ENCODE measurements at regions not wholly inside any gene's neighbourhood (a gene's known extent, or its start where the extent isn't known, plus 50 kb on each side); places are given as distances from the start of the nearest gene placed in this dataset.

GRCh38 chr18:53664575-53664974 lies 559.9 kb downstream of the MBD2 start:
- no peak for DNase-seq
- no peaks in the 10 kb centered on the region for H3K4me1 ChIP-seq
- no peaks in the 10 kb centered on the region for H3K36me3 ChIP-seq
- H3K27ac ChIP-seq = no peak overlapping the region
- no peaks in the 10 kb centered on the region for H3K27me3 ChIP-seq
- H3K4me3 ChIP-seq = no peak overlapping the region
- no peak for TF ChIP-seq CTCF (IDR thresholded peaks at IDR 0.05)
- H3K9me3 ChIP-seq = peaks cover 0 to 47% (median 4%) of the 10 kb centered on the region in 11 donors
- intact Hi-C loops (cut with DNase I) = loop anchor here in 1 of 10 donors (10.0 kb wide), 1 partner anchor 60 kb away; no protein-coding TSS in a partner anchor
- no peak for ATAC-seq

- peaks cover 0 to 49% (median 6%) of the 10 kb centered on the region in 11 donors for H3K9me3 ChIP-seq
- intact Hi-C loops (cut with DNase I) = loop anchor here in 1 of 10 donors (10.0 kb wide), 1 partner anchor 56 kb away; no protein-coding TSS in a partner anchor
- DNase-seq (no peak), ATAC-seq (no peak)
- no peak overlapping the region for H3K4me3 ChIP-seq
- 73 to 82% methylated on average over 2 of the region's 2 CpGs for WGBS, 2 donors
- no peaks in the 10 kb centered on the region for H3K27me3 ChIP-seq
- no peak for TF ChIP-seq CTCF (IDR thresholded peaks at IDR 0.05)
- no peak overlapping the region for H3K27ac ChIP-seq
- H3K4me1 ChIP-seq = no peaks in the 10 kb centered on the region
- H3K36me3 ChIP-seq = no peaks in the 10 kb centered on the region
Measured at GRCh38 chr18:53660306-53660705, 564.2 kb downstream of the MBD2 start.

GRCh38 chr18:53657257-53657656 lies 567.2 kb downstream of the MBD2 start:
- Histone ChIP-seq H3K36me3 (no peaks in the 10 kb centered on the region), H3K4me3 (no peak overlapping the region), H3K9me3 (peaks cover 0 to 19% (median 5%) of the 10 kb centered on the region in 11 donors), H3K27me3 (no peaks in the 10 kb centered on the region), H3K4me1 (no peaks in the 10 kb centered on the region), H3K27ac (no peak overlapping the region)
- no peak for DNase-seq
- no peak for ATAC-seq
- 59 to 79% methylated on average over 2 of the region's 2 CpGs for WGBS, 2 donors
- intact Hi-C loops (cut with DNase I) = no loop called here
- TF ChIP-seq CTCF (IDR thresholded peaks at IDR 0.05) = no peak

- no peak for DNase-seq
- Histone ChIP-seq H3K27me3 (no peaks in the 10 kb centered on the region), H3K27ac (no peak overlapping the region), H3K9me3 (no peaks in the 10 kb centered on the region), H3K4me1 (peaks cover 0 to 8% (median 0%) of the 10 kb centered on the region in 9 donors), H3K36me3 (no peaks in the 10 kb centered on the region), H3K4me3 (no peak overlapping the region)
- WGBS, 2 donors = 10 to 24% methylated on average over 3 of the region's 3 CpGs
- intact Hi-C loops (cut with DNase I) = loop anchor here in 1 of 10 donors (10.0 kb wide), 1 partner anchor 615 kb away; no protein-coding TSS in a partner anchor
- ATAC-seq = no peak
- no peak for TF ChIP-seq CTCF (IDR thresholded peaks at IDR 0.05)
Measured at GRCh38 chr18:53649621-53650020, 574.8 kb downstream of the MBD2 start.
